ENCODE measurements at regions not wholly inside any gene's neighbourhood (a gene's known extent, or its start where the extent isn't known, plus 50 kb on each side); places are given as distances from the start of the nearest gene placed in this dataset.
"Not testable (repeated sequence)": the region's sequence is repeated elsewhere in the genome, so short reads cannot be mapped to it uniquely, and the experiment has no call there.

DNA sequence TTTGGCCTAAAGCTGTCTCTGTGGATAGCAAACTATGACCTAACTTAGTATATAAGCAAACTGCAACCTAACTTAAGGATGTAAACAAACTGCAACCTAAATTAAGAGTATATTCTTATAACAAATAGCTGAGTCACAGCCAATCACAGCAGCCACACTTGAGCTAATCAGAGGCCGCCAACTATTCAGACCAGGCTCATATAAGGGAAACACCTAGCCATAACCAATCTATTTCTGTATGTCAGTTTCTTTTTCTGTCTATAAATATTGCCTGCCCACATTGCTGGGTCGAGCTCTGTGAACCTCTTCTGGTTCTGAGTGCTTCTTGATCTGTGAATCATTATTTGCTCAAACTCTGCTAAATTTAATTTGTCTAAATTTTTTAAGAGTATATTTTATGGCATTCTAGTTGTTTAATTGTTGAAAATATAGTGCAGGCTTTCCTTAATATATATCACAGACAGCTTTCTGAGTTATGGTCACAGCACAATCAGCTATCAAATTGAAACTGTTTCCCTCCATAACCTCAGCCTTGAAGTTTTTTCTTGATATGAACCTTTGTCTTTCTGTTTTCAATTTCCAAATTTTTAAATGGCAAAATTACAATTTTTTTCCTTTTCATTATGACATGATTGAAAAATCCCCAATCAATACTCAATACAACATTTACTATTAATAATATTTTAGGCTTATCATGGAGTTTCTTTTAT, 327.1 kb upstream of the NUDT12 start:
- H3K9me3 Mint-ChIP-seq (ENCODE audit: low read depth), result no peaks in the 10 kb centered on the region
- no peak overlapping the region for H3K4me3 Mint-ChIP-seq
- CTCF ChIA-PET, result no interaction called here
- ATAC-seq (no peak), DNase-seq (no peak)
- no peaks in the 10 kb centered on the region for H3K27me3 Mint-ChIP-seq
- H3K4me1 Mint-ChIP-seq, result no peaks in the 10 kb centered on the region
- intact Hi-C loops (cut with DNase I, micrococcal nuclease), result no loop called here
- H3K27ac Mint-ChIP-seq, result no peak overlapping the region
- POLR2A ChIA-PET, result no interaction called here
- no peaks in the 10 kb centered on the region for H3K36me3 Mint-ChIP-seq (ENCODE audit: low read depth)

DNA sequence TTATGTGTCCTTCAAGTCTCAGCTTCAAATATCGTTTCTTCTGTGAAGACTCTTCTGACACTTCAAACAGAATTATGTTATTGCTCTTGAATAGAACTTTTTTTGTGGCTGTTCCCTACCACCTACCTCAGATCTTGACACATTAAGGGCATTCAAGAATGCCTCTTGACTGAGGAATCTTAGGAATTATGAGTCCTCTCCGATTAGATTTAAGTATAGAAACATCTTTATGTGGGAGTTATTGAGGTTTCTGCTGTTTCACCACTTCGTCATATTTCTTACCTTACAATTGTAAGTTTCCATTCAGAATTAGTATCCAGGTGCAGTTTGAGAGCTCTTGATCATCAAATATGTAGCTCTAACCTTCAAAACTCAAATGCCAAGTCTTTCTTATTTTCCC, 324.2 kb upstream of the NUDT12 start:
- DNase-seq (no peak), ATAC-seq (no peak)
- intact Hi-C loops (cut with DNase I, micrococcal nuclease), result no loop called here
- no peaks in the 10 kb centered on the region for H3K4me1 Mint-ChIP-seq
- H3K27ac Mint-ChIP-seq, result no peak overlapping the region
- no peaks in the 10 kb centered on the region for H3K27me3 Mint-ChIP-seq
- H3K9me3 Mint-ChIP-seq (ENCODE audit: low read depth), result no peaks in the 10 kb centered on the region
- ChIA-PET POLR2A (no interaction called here), CTCF (no interaction called here)
- no peak overlapping the region for H3K4me3 Mint-ChIP-seq
- no peaks in the 10 kb centered on the region for H3K36me3 Mint-ChIP-seq (ENCODE audit: low read depth)

- intact Hi-C loops (cut with DNase I, micrococcal nuclease), result no loop called here
- H3K9me3 Mint-ChIP-seq (ENCODE audit: low read depth), result no peaks in the 10 kb centered on the region
- DNase-seq, result no peak
- H3K36me3 Mint-ChIP-seq (ENCODE audit: low read depth), result no peaks in the 10 kb centered on the region
- POLR2A ChIA-PET, result no interaction called here
- ATAC-seq, result no peak
- H3K4me3 Mint-ChIP-seq, result no peak overlapping the region
- no peaks in the 10 kb centered on the region for H3K27me3 Mint-ChIP-seq
- CTCF ChIA-PET, result interaction anchor here (0.6 kb wide), 1 partner anchor 296 kb away, joined by 4 read pairs; no protein-coding TSS in a partner anchor
- no peaks in the 10 kb centered on the region for H3K4me1 Mint-ChIP-seq
- no peak overlapping the region for H3K27ac Mint-ChIP-seq
Observed at GRCh38 chr5:103883143-103883542, 320.6 kb upstream of the NUDT12 start.

- H3K9me3 Mint-ChIP-seq (ENCODE audit: low read depth), result no peaks in the 10 kb centered on the region
- no peak for DNase-seq
- H3K4me1 Mint-ChIP-seq, result no peaks in the 10 kb centered on the region
- no peaks in the 10 kb centered on the region for H3K36me3 Mint-ChIP-seq (ENCODE audit: low read depth)
- CTCF ChIA-PET, result no interaction called here
- H3K4me3 Mint-ChIP-seq, result no peak overlapping the region
- no peak overlapping the region for H3K27ac Mint-ChIP-seq
- POLR2A ChIA-PET, result no interaction called here
- intact Hi-C loops (cut with DNase I, micrococcal nuclease), result no loop called here
- H3K27me3 Mint-ChIP-seq, result no peaks in the 10 kb centered on the region
- ATAC-seq, result no peak
Observed at GRCh38 chr5:103881560-103881959, 319.0 kb upstream of the NUDT12 start.

DNA sequence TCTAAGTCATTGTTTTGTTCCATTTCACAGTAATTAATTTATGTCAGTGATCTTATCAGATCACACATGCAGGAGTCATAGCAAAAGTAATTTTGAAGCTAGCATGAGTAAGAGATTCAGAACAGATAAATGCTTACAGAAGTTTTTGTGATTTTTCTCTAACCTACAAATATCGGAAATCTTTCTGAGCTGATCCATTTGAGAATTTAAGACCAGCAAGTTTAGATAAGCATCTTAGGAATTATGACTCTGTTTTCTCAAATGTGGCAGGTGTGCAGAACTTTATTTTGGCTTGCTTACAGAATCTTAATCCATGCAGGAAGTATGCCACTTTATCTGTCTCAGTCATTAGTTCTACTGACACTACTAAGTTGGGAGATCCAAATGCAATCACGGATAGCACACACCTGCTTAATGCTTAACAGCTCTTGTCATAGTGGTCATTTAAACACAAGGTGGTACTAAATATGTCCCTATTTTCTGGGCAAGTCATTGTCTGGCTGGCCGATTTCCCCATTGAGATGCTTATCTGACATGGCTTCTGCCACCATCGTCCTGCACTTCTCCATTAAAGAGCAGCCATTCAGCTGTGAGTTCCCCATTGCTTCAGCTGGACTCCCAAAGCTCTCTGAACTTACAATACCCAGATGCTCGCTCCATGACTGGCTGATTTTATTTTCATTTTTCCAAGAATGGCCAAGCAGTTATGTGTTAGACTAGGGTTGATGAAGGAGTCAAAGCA, 305.4 kb upstream of the NUDT12 start:
- no peaks in the 10 kb centered on the region for H3K9me3 Mint-ChIP-seq (ENCODE audit: low read depth)
- H3K4me1 Mint-ChIP-seq, result no peaks in the 10 kb centered on the region
- DNase-seq (no peak), ATAC-seq (no peak)
- H3K4me3 Mint-ChIP-seq, result no peak overlapping the region
- intact Hi-C loops (cut with DNase I, micrococcal nuclease), result no loop called here
- ChIA-PET POLR2A (no interaction called here), CTCF (no interaction called here)
- H3K36me3 Mint-ChIP-seq (ENCODE audit: low read depth), result no peaks in the 10 kb centered on the region
- no peak overlapping the region for H3K27ac Mint-ChIP-seq
- H3K27me3 Mint-ChIP-seq, result no peaks in the 10 kb centered on the region

GRCh38 chr5:103866169-103866568, 303.6 kb upstream of the NUDT12 start:
- no peak for DNase-seq
- ATAC-seq, result no peak
- Mint-ChIP-seq H3K27ac (no peak overlapping the region), H3K27me3 (no peaks in the 10 kb centered on the region), H3K4me3 (no peak overlapping the region), H3K9me3 (ENCODE audit: low read depth) (peaks cover 2% of the 10 kb centered on the region), H3K4me1 (no peaks in the 10 kb centered on the region), H3K36me3 (ENCODE audit: low read depth) (no peaks in the 10 kb centered on the region)
- CTCF ChIA-PET, result interaction anchor here (0.6 kb wide), 1 partner anchor 56 kb away, joined by 3 read pairs; no protein-coding TSS in a partner anchor
- POLR2A ChIA-PET, result no interaction called here
- intact Hi-C loops (cut with DNase I, micrococcal nuclease), result no loop called here

- no peak overlapping the region for H3K27ac Mint-ChIP-seq
- no peak for ATAC-seq
- intact Hi-C loops (cut with DNase I, micrococcal nuclease), result no loop called here
- ChIA-PET POLR2A (no interaction called here), CTCF (no interaction called here)
- no peaks in the 10 kb centered on the region for H3K36me3 Mint-ChIP-seq (ENCODE audit: low read depth)
- no peak overlapping the region for H3K4me3 Mint-ChIP-seq
- peaks cover 4% of the 10 kb centered on the region for H3K9me3 Mint-ChIP-seq (ENCODE audit: low read depth)
- no peak for DNase-seq
- H3K4me1 Mint-ChIP-seq, result no peaks in the 10 kb centered on the region
- H3K27me3 Mint-ChIP-seq, result no peaks in the 10 kb centered on the region
Observed at GRCh38 chr5:103862398-103862797, 299.8 kb upstream of the NUDT12 start.

DNA sequence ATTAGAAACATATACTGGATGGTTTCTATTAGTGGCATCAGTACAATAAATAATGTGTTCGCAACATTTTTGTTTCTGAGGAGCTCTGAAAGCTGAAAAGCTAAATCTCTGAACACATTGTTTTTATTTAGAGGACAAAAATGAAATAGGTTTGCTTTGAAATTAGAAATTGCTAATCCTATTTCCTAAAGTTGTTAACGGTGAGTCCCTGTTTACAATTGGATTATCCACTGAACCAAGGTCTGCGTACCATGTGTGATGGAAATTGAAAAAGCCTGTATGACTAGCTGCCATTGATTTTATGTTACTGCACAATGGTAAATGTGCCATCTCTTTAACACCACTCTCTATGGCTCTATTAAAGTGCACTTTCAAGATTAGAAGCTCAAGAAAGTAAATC, 297.7 kb upstream of the NUDT12 start:
- DNase-seq, result no peak
- Mint-ChIP-seq H3K9me3 (ENCODE audit: low read depth) (peaks cover 7% of the 10 kb centered on the region), H3K27ac (no peak overlapping the region), H3K27me3 (no peaks in the 10 kb centered on the region), H3K4me3 (no peak overlapping the region), H3K4me1 (no peaks in the 10 kb centered on the region), H3K36me3 (ENCODE audit: low read depth) (no peaks in the 10 kb centered on the region)
- intact Hi-C loops (cut with DNase I, micrococcal nuclease), result no loop called here
- CTCF ChIA-PET, result no interaction called here
- no peak for ATAC-seq
- POLR2A ChIA-PET, result no interaction called here

- POLR2A ChIA-PET; H3K9me3 Mint-ChIP-seq (ENCODE audit: low read depth): not testable (repeated sequence)
Observed at GRCh38 chr5:103858367-103858766, 295.8 kb upstream of the NUDT12 start.

DNA sequence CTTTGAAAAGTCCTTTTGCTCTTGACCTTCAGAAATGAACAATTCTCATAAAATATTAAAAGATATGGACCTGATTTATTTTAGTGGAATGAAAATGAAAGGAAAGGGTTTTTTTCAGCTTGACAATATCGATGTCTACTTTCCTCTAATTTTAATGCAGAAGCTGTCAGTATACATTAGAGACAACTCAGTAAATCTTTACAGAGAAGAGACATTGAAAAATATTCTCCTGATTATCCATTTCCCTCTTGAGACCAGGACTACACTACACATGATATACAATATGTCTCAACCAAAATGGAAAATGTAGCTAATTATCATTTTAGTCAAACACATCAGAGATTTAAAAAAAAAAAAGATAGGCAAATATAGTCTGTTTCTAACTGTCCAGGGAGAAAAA, 288.5 kb upstream of the NUDT12 start:
- H3K4me3 Mint-ChIP-seq, result no peak overlapping the region
- no peaks in the 10 kb centered on the region for H3K27me3 Mint-ChIP-seq
- intact Hi-C loops (cut with DNase I, micrococcal nuclease), result no loop called here
- H3K4me1 Mint-ChIP-seq, result no peaks in the 10 kb centered on the region
- no peak overlapping the region for H3K27ac Mint-ChIP-seq
- no peak for DNase-seq
- ChIA-PET POLR2A (no interaction called here), CTCF (interaction anchor here (0.6 to 1.4 kb wide), 2 partner anchors 40 to 1391 kb away, joined by 3 read pairs; no protein-coding TSS in a partner anchor)
- ATAC-seq, result no peak
- peaks cover 2% of the 10 kb centered on the region for H3K9me3 Mint-ChIP-seq (ENCODE audit: low read depth)
- no peaks in the 10 kb centered on the region for H3K36me3 Mint-ChIP-seq (ENCODE audit: low read depth)

More at GRCh38 chr5:103858367-103858766, 295.8 kb upstream of the NUDT12 start:
- H3K36me3 Mint-ChIP-seq (ENCODE audit: low read depth); H3K27me3 Mint-ChIP-seq; ATAC-seq; H3K4me3 Mint-ChIP-seq; H3K27ac Mint-ChIP-seq; DNase-seq; H3K4me1 Mint-ChIP-seq; CTCF ChIA-PET; intact Hi-C loops (cut with DNase I, micrococcal nuclease): not testable (repeated sequence)

DNA sequence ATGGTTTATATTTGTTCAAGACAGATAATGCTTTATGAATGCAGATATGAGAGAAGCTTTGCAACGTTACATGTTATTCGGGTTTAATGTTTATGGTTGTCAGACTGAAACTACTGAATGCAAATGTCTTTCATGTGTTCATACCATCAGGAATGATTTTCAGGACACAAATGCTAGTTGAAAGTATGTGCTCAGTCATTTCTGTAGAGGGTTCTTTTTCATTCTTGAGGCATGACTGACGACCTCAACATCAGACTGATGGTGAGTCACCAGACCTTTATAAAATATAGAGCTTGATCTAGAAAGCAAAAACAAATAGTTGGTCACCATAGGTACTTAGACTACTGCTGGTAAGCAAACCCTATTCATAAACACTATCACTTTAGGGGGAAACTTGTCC, 287.3 kb upstream of the NUDT12 start:
- Mint-ChIP-seq H3K9me3 (ENCODE audit: low read depth) (no peaks in the 10 kb centered on the region), H3K27ac (no peak overlapping the region), H3K4me1 (no peaks in the 10 kb centered on the region), H3K27me3 (no peaks in the 10 kb centered on the region), H3K4me3 (no peak overlapping the region), H3K36me3 (ENCODE audit: low read depth) (no peaks in the 10 kb centered on the region)
- CTCF ChIA-PET, result interaction anchor here (1.4 kb wide), 1 partner anchor 38 kb away, joined by 3 read pairs; no protein-coding TSS in a partner anchor
- ATAC-seq (no peak), DNase-seq (no peak)
- POLR2A ChIA-PET, result no interaction called here
- intact Hi-C loops (cut with DNase I, micrococcal nuclease), result no loop called here

DNA sequence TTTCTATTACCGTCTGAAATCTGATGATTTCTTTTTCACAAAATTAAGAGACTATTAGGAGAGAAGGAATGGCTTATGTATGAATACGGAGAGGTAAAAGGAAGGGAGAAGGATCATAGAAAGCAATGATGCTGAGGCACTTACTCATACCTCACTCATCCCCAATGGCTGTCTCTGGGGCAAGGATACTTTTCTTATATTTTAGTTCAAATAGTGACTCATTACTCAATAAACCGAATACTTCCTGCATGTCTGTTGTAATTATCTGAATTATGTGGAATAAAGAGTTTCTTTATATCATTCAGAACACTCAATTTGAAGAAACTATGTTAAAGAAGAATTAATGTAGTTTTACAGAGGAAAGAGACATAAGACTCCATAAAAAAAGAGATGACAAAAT, 284.5 kb upstream of the NUDT12 start:
- Mint-ChIP-seq H3K27ac (no peak overlapping the region), H3K4me3 (no peak overlapping the region), H3K36me3 (ENCODE audit: low read depth) (no peaks in the 10 kb centered on the region), H3K27me3 (no peaks in the 10 kb centered on the region), H3K9me3 (ENCODE audit: low read depth) (no peaks in the 10 kb centered on the region), H3K4me1 (no peaks in the 10 kb centered on the region)
- no peak for DNase-seq
- ATAC-seq, result no peak
- ChIA-PET CTCF (no interaction called here), POLR2A (no interaction called here)
- intact Hi-C loops (cut with DNase I, micrococcal nuclease), result no loop called here
